GM10266 (cell line): ENCODE measurements at regions not wholly inside any gene's neighbourhood (a gene's known extent, or its start where the extent isn't known, plus 50 kb on each side); places are given as distances from the start of the nearest gene placed in this dataset.

Source experiments
- DNase-seq: peaks from one replicate; pipeline ENCODE4 v3.0.0; 2012; ENCODE audit errors: extremely low spot score
- CTCF ChIP-seq: IDR thresholded peaks from 2 replicates; pipeline ENCODE4 v1.5.1; 2012; ENCODE audit warnings: mild to moderate bottlenecking, low read depth; ENCODE audit not compliant: control insufficient read depth, insufficient read depth; ENCODE audit errors: missing control alignments

DNA sequence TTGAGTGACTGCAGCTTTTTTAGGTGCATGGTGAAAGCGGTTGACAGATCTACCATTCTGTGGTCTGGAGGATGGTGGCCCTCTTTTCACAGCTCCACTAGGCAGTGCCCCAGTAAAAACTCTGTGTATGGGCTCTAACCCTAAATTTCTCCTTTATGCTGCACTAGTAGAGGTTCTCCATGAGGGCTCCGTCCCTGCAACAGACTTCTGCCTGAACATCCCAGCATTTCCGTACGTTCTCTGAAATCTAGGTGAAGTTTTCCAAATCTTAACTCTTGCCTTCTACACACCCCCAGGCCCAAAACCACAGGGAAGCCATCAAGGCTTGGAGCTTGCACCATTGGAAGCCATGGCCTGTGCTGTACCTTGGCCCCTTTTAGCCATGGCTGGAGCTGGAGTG, 1898.1 kb upstream of the NUDT12 start:
- TF ChIP-seq CTCF, result no peak
- DNase-seq, result no peak

DNA sequence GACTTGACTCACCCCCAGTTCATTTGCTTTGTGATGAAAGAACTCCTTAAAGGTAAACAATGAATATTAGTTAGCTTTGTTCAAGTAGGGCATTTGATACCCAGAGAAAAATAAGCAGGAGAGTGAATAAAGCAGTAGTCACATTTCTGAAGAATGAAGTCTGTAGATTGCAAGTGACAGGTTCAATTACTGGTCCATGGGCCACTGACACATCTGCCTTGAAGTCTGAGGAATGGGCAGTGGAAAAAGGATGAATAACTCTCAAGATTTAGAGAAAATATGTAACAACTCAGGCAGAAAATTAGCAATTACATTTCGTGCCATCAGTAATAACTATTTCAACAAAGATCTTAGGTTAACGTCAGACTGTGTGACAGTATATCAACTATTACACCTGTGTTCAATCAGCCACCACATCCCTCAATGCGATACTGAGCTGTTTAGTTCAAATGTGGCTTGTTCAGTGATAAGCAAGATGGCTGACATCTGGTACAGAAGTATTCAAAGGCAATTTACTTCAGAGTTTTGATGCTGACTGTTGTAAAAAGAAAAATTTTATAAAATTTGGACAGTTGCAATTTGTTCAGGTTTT, 1890.7 kb upstream of the NUDT12 start:
- no peak for TF ChIP-seq CTCF

DNA sequence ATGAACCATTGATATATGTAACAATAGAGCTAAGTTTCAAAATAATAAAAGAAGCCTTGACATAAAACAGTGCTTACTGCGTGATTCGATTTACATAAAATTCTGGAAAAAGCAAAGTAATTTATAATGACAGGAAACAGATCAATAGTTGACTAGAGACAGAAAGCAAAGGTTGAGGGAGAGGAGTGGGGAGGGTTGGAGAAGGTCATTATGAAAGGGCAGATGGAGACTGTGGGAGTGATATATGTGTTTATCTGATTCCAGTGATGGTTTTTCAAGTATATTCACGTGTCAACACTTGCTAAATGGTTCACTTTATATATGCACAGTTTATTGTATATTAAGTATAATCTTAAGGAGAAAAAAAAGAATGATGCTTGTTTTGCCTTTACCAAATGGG, 1885.7 kb upstream of the NUDT12 start:
- TF ChIP-seq CTCF, result no peak
- DNase-seq, result no peak

More for the DNA sequence above, 1890.7 kb upstream of the NUDT12 start:
- DNase-seq, result no peak

- no peak for TF ChIP-seq CTCF
- no peak for DNase-seq
Measured at GRCh38 chr5:105430516-105430915, 1867.9 kb upstream of the NUDT12 start.

DNA sequence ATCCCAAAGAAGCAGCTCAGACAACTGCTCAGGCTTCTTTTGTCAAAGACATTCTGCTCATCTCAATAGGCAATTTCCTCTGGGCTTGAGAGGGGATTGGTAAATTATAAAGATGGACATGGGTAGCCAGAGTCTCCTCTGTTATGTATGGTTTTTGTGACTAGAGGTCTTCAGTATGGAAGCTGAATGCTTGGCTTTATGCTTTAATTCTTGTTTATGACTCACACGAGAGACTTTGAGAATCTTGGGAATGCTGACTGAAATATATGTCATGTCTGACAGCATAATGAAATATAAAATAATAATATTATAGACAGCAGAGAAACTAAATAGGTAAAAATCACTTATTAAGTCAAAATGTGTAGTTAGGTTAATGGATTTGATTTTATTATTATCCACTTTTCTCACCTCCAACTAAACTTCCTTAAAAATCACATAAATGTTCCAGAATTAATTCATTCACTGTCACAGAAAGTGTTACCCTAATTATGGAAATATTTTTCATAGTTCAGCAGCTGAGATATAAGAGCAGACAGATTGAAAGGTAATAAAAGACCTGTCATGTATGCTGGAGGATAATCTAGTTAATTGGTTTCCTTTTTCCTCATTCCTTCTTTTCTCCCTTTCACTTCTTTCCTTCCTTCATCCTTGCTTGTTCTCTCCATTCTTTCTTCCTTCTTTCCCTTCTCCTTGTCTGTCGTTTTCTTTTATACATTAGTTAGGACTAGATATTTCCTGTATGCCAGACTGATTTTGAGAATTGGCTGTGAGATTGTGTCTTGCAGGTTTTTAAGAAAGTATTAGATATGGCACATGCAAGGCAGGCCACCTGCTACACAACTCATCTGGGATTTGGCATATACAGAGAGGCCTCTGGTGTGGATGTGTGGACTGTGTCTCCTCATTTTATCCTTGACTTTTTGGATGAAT, 1866.1 kb upstream of the NUDT12 start:
- no peak for TF ChIP-seq CTCF
- no peak for DNase-seq

- DNase-seq, result no peak
- no peak for TF ChIP-seq CTCF
Measured at GRCh38 chr5:105414067-105414466, 1851.5 kb upstream of the NUDT12 start.

DNA sequence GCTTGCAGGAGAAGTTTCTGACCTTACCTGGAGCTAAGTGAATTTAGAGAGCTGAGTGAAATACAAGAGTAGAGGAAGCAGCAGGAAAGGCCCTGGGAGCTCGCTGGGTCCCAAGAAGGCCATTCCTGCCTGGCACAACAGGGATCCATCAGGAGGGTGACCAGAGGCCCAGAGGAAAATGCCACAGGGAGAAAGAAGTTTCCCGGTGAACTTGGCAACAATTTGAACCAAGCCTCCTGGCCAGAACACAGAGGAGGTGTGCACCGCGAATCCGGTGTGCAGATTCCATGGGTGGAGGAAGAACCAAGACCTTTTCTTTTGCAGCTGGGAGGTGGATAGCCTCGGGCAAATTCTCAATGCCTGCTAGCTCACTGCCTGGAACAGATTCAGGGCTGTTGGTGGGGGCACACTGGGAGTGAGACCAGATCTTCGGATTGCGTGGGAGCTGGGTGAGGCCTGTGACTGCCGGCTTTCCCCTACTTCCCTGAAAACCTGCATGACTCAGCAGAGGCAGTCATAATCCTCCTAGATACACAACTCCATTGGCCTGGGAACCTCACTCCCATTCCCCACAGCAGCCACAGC, 1850.9 kb upstream of the NUDT12 start:
- TF ChIP-seq CTCF, result no peak
- no peak for DNase-seq
